Testis (tissue), 2 donors: ENCODE measurements at regions not wholly inside any gene's neighbourhood (a gene's known extent, or its start where the extent isn't known, plus 50 kb on each side); places are given as distances from the start of the nearest gene placed in this dataset.

ENCODE experiments used
- POLR2A ChIP-seq: fragments of 450-650 bp; IDR thresholded peaks from one replicate; pipeline ENCODE4 v1.6.1; 2017; ENCODE audit warnings: antibody characterized with exemption, mild to moderate bottlenecking, moderate library complexity
- TF ChIP-seq, protein P1 (sequence below), 3 experiments: fragments of 450-650 bp in 2 of 3; fragments of 200-600 bp in 1 of 3; sonication (generic) in 1 of 3; IDR thresholded peaks; one replicate each; pipeline ENCODE4 v1.5.1; 2016 to 2019; ENCODE audit warnings: antibody characterized with exemption in 3 of 3, mild to moderate bottlenecking in 2 of 3, moderate library complexity in 1 of 3

DNA sequence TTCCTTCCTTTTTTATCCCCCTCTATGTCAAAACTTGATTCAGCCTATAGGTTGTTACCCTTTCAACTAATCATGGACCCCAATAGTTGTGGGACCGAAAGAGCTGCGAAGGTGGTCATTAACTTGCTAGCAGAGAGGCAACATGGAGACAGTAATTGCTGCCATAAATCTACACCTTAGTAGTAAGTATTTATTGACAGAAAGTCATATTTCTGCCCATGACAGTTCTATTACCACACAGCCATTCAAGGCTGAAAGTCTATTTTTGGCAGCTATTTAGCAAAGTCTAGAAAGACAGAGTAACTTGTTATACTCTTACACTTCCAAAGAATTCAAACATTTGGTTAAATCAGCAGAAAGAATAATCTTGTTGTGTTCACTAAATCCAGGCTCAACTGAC is 236.2 kb downstream of the PRELID2 start:
- no peak for TF ChIP-seq POLR2A
- TF ChIP-seq, protein P1, sequence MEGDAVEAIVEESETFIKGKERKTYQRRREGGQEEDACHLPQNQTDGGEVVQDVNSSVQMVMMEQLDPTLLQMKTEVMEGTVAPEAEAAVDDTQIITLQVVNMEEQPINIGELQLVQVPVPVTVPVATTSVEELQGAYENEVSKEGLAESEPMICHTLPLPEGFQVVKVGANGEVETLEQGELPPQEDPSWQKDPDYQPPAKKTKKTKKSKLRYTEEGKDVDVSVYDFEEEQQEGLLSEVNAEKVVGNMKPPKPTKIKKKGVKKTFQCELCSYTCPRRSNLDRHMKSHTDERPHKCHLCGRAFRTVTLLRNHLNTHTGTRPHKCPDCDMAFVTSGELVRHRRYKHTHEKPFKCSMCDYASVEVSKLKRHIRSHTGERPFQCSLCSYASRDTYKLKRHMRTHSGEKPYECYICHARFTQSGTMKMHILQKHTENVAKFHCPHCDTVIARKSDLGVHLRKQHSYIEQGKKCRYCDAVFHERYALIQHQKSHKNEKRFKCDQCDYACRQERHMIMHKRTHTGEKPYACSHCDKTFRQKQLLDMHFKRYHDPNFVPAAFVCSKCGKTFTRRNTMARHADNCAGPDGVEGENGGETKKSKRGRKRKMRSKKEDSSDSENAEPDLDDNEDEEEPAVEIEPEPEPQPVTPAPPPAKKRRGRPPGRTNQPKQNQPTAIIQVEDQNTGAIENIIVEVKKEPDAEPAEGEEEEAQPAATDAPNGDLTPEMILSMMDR (IDR thresholded peaks at IDR 0.05): no peak
